ENCODE measurements at regions not wholly inside any gene's neighbourhood (a gene's known extent, or its start where the extent isn't known, plus 50 kb on each side); places are given as distances from the start of the nearest gene placed in this dataset.
"Not testable (repeated sequence)": the region's sequence is repeated elsewhere in the genome, so short reads cannot be mapped to it uniquely, and the experiment has no call there.

GRCh38 chr11:122220321-122220720 lies 104.3 kb upstream of the BLID start:
- no peak for DNase-seq

- DNase-seq = no peak
Observed at GRCh38 chr11:122219791-122220190, 103.8 kb upstream of the BLID start.

- peak; percentile 27 for DNase-seq
Observed at GRCh38 chr11:122215244-122215992, 99.4 kb upstream of the BLID start.

GRCh38 chr11:122214567-122214966 lies 98.6 kb upstream of the BLID start:
- DNase-seq = no peak

GRCh38 chr11:122214080-122214479 lies 98.1 kb upstream of the BLID start:
- DNase-seq = no peak

- no peak for DNase-seq
Observed at GRCh38 chr11:122213171-122213570, 97.2 kb upstream of the BLID start.

GRCh38 chr11:122210367-122210997 lies 94.5 kb upstream of the BLID start:
- DNase-seq = no peak

GRCh38 chr11:122209619-122210366 lies 93.8 kb upstream of the BLID start:
- DNase-seq = no peak

- no peak for DNase-seq
Observed at GRCh38 chr11:122207921-122208764, 92.1 kb upstream of the BLID start.

- DNase-seq = no peak
Observed at GRCh38 chr11:122207505-122207904, 91.5 kb upstream of the BLID start.

GRCh38 chr11:122205036-122205435 lies 89.0 kb upstream of the BLID start:
- no peak for DNase-seq

GRCh38 chr11:122204206-122204605 lies 88.2 kb upstream of the BLID start:
- no peak for DNase-seq

- no peak for DNase-seq
Observed at GRCh38 chr11:122202951-122203456, 87.0 kb upstream of the BLID start.

GRCh38 chr11:122202161-122202950 lies 86.3 kb upstream of the BLID start:
- no peak for DNase-seq

GRCh38 chr11:122201106-122201505 lies 85.1 kb upstream of the BLID start:
- DNase-seq = no peak

GRCh38 chr11:122199661-122200060 lies 83.6 kb upstream of the BLID start:
- no peak for DNase-seq

GRCh38 chr11:122198291-122198983 lies 82.4 kb upstream of the BLID start:
- DNase-seq = no peak

- DNase-seq = no peak
Observed at GRCh38 chr11:122197066-122197987, 81.3 kb upstream of the BLID start.

- no peak for DNase-seq
Observed at GRCh38 chr11:122195790-122196189, 79.8 kb upstream of the BLID start.

- not testable (repeated sequence) for DNase-seq
Observed at GRCh38 chr11:122193881-122194480, 78.0 kb upstream of the BLID start.
